UCSD-AML1 (cell line): ENCODE measurements at regions not wholly inside any gene's neighbourhood (a gene's known extent, or its start where the extent isn't known, plus 50 kb on each side); places are given as distances from the start of the nearest gene placed in this dataset.
"Not testable (repeated sequence)": the region's sequence is repeated elsewhere in the genome, so short reads cannot be mapped to it uniquely, and the experiment has no call there.

Experiments used
- DNase-seq: peaks from one replicate; lab custom pipeline; 2025; ENCODE audit not compliant: unreplicated experiment; lab: John Stamatoyannopoulos, UW

- peak; percentile 76 for DNase-seq
Observed at GRCh38 chr16:22436823-22437652, 62.6 kb upstream of the CDR2 start.

- not testable (repeated sequence) for DNase-seq
Observed at GRCh38 chr16:22436326-22436822, 62.0 kb upstream of the CDR2 start.

GRCh38 chr16:22431314-22431713 lies 56.9 kb upstream of the CDR2 start:
- DNase-seq = not testable (repeated sequence)

GRCh38 chr16:22428654-22429053 lies 54.2 kb upstream of the CDR2 start:
- no peak for DNase-seq

GRCh38 chr16:22427556-22427955 lies 53.1 kb upstream of the CDR2 start:
- no peak for DNase-seq

- no peak for DNase-seq
Observed at GRCh38 chr16:22425847-22426246, 51.4 kb upstream of the CDR2 start.

- DNase-seq = no peak
Observed at GRCh38 chr16:22425036-22425801, 50.8 kb upstream of the CDR2 start.

GRCh38 chr16:22424161-22424937 lies 49.9 kb upstream of the CDR2 start:
- DNase-seq = no peak
